MM.1S (cell line): ENCODE measurements at regions not wholly inside any gene's neighbourhood (a gene's known extent, or its start where the extent isn't known, plus 50 kb on each side); places are given as distances from the start of the nearest gene placed in this dataset.

Experiments
- CTCF ChIP-seq: fragments of 300-600 bp; sonication (generic); IDR thresholded peaks from 2 replicates; pipeline ENCODE4 v1.5.1; 2016; ENCODE audit warnings: antibody characterized with exemption, low read length, mixed read lengths
- EZH2phosphoT487 ChIP-seq: fragments of 300-600 bp; sonication (generic); IDR thresholded peaks from 2 replicates; pipeline ENCODE4 v1.6.1; 2018; ENCODE audit warnings: antibody characterized with exemption, low read length

DNA sequence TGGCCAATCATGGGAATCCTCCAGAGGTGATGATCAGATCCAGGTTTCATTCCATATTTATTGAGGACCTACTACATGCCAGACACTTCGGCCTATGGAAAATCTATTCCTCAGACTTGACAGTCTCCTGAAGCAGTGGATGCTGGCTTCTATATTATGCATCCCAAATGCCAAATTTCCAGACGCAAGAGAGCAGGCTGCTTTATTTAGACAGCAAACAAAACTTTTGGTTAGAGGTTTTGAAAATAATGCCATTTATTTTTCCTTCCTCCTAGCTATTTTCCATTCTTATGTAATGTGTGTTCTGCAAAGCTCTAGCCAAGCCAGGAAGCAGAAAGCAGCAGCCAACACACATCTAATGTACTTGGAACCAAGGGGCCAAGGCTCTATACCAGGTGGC lies 330.8 kb downstream of the GPAM start:
- TF ChIP-seq CTCF (no peak), EZH2phosphoT487 (no peak)
